DND-41 (cell line): ENCODE measurements at regions not wholly inside any gene's neighbourhood (a gene's known extent, or its start where the extent isn't known, plus 50 kb on each side); places are given as distances from the start of the nearest gene placed in this dataset.

ENCODE experiments used
- EZH2 ChIP-seq: IDR thresholded peaks from 3 replicates; pipeline ENCODE4 v1.6.1; 2012; ENCODE audit warnings: borderline replicate concordance, low read depth, mild to moderate bottlenecking, moderate library complexity, low read length, inconsistent platforms; ENCODE audit not compliant: severe bottlenecking
- TF ChIP-seq, protein P1 (sequence below): IDR thresholded peaks from 2 replicates; pipeline ENCODE4 v1.5.1; 2012; ENCODE audit warnings: borderline replicate concordance, low read length, moderate library complexity, mild to moderate bottlenecking; ENCODE audit not compliant: poor library complexity, severe bottlenecking; ENCODE audit errors: extremely low read depth

DNA sequence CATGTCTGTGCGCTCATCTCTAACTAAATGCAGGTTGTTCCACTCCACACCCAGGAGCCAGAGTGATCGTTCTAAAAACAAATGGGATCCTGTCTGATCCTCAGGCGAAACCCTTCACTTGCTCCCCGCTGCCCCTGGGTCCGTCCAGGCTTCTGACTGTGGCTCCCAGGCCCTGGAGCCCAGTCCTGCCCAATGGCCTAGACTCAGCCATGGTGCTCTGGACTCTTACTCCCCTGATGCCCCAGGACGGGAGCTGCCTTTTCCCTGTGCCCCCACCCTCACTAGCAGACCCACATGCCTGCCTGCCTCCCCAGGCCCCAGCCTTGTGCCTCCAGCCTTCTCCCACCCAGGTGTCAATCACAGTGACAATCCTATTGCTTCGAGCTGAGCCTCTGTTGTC is 256.7 kb downstream of the BMP7 start:
- TF ChIP-seq, protein P1, sequence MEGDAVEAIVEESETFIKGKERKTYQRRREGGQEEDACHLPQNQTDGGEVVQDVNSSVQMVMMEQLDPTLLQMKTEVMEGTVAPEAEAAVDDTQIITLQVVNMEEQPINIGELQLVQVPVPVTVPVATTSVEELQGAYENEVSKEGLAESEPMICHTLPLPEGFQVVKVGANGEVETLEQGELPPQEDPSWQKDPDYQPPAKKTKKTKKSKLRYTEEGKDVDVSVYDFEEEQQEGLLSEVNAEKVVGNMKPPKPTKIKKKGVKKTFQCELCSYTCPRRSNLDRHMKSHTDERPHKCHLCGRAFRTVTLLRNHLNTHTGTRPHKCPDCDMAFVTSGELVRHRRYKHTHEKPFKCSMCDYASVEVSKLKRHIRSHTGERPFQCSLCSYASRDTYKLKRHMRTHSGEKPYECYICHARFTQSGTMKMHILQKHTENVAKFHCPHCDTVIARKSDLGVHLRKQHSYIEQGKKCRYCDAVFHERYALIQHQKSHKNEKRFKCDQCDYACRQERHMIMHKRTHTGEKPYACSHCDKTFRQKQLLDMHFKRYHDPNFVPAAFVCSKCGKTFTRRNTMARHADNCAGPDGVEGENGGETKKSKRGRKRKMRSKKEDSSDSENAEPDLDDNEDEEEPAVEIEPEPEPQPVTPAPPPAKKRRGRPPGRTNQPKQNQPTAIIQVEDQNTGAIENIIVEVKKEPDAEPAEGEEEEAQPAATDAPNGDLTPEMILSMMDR = no peak
- TF ChIP-seq EZH2 = no peak
